GM19395 (cell line): ENCODE measurements at regions not wholly inside any gene's neighbourhood (a gene's known extent, or its start where the extent isn't known, plus 50 kb on each side); places are given as distances from the start of the nearest gene placed in this dataset.
"Not testable (repeated sequence)": the region's sequence is repeated elsewhere in the genome, so short reads cannot be mapped to it uniquely, and the experiment has no call there.

Source experiments
- ATAC-seq: cut with Tn5 transposase; IDR thresholded peaks from one replicate; pipeline ENCODE4 v1.9.1; 2021; ENCODE audit warnings: mild to moderate bottlenecking, moderate library complexity; ENCODE audit not compliant: unreplicated experiment

DNA sequence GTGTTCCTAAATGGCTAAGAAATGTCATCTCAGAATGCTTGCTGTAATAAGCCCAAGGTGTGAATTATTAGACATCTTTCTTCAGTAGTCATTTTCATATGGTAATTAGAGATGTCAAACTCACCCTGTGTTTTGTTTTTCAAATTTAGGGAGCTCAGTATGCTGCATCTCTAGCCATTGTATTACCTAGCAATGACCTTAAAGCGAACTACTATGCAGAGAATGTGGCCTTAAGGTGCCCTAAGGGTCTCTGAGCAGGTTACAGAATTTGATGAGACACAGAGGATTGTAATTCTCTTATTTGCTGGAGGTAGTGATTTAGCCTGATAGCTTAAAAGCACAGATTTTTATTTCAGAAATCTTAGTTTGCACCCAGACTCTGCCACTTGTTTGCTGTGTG is 1052.6 kb upstream of the DDX18 start:
- ATAC-seq, result no peak

GRCh38 chr2:116769514-116769913 is 1045.0 kb upstream of the DDX18 start:
- no peak for ATAC-seq

- no peak for ATAC-seq
Observed at GRCh38 chr2:116776556-116776955, 1037.9 kb upstream of the DDX18 start.

- ATAC-seq, result no peak
Observed at GRCh38 chr2:116787848-116788247, 1026.6 kb upstream of the DDX18 start.

GRCh38 chr2:116802671-116803070 is 1011.8 kb upstream of the DDX18 start:
- ATAC-seq, result no peak

DNA sequence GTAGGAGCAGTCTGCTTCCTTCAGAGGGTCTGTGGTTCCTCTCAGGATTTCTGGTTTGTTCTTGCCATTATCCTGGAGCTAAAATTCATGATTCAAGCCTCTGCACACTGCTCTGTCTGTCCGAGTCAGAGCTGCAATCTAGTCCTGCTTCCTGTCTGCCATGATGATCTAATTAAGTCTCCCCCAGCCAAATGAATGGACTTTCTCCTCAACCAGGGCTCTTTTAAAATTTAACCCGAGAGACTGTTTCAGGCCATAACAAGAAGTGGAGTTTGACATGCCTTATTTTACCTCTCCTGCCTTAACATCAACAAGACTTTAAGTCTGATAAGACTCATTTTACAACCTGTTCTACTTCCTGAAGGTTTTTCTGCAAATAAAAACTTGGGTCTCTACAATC is 1009.6 kb upstream of the DDX18 start:
- ATAC-seq, result no peak

- not testable (repeated sequence) for ATAC-seq
Observed at GRCh38 chr2:116806505-116806904, 1008.0 kb upstream of the DDX18 start.

GRCh38 chr2:116809109-116809508 is 1005.4 kb upstream of the DDX18 start:
- ATAC-seq, result no peak

DNA sequence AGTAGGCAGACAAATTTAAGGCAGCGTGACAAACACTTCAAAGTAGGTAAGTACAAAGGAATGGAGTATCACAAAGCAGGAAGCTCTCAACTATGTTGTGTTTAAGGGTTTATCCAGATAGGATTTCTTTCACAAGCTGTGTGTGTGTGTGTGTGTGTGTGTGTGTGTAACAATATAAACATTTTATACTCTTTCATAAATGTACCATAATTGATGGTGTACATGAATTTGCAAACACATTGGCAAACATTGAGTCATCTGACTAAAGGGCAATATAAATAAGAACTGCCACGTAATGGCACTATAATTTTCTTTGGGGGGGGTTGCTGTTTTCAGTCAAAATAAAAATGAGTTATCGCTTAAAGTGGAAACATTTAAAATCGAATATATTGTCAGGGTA is 1004.4 kb upstream of the DDX18 start:
- ATAC-seq, result no peak

- no peak for ATAC-seq
Observed at GRCh38 chr2:116810645-116811044, 1003.8 kb upstream of the DDX18 start.

- no peak for ATAC-seq
Observed at GRCh38 chr2:116819355-116819754, 995.1 kb upstream of the DDX18 start.

DNA sequence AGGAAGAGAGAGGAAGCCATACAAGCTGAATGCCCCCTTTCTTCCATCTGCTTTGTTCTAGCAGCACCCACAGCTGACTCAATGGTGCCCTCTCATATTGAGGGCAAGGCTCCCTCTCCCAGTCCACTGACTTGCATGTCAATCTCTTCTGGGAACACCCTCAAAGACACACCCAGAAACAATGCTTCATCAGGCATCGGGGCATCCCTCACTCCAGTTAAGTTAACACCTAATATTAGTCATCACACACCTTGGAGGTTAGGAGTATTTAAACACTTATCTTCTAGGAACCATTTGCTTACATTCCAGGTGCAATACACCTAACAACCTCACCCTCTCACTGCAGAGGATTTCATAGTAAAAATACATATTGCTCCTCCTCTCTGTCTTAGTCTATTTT is 993.5 kb upstream of the DDX18 start:
- ATAC-seq, result no peak

- not testable (repeated sequence) for ATAC-seq
Observed at GRCh38 chr2:116829543-116829942, 984.9 kb upstream of the DDX18 start.

DNA sequence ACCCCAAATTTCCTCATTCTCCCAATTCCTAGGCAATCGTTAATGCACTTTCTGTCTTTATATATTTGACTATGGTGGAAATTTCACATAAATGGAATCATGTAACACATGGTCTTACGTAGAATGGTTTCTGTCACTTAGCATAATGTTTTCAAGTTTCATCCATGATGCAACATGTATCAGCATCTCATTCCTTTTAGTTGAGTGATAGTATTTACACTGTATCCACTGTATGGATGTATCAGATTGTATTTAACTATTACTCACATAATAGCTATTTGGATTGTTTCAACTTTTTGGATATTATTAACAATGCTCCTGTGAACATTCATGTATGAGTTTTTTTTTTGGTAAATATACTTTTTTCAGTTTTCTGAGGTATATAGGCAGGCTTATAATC is 982.3 kb upstream of the DDX18 start:
- no peak for ATAC-seq

DNA sequence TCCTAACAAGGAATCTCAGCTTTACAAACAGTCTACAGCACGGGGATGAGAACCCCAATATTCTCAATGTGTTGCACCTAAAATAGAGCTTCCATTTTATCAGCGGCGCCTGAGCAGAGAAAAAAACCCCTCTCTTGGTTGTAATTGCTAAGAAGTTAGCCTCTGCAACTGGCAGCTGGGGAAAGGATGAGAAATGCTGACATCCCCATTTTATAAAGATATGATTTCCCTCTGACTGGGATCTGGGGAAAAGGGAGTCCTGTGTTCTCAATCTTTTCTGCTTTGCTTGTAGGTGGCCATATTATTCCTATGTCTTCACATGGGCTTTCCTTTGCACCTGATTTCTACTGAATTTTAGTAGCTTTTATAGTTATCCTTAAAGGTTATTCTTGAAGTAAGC is 981.4 kb upstream of the DDX18 start:
- no peak for ATAC-seq

- ATAC-seq, result no peak
Observed at GRCh38 chr2:116842164-116842563, 972.3 kb upstream of the DDX18 start.

DNA sequence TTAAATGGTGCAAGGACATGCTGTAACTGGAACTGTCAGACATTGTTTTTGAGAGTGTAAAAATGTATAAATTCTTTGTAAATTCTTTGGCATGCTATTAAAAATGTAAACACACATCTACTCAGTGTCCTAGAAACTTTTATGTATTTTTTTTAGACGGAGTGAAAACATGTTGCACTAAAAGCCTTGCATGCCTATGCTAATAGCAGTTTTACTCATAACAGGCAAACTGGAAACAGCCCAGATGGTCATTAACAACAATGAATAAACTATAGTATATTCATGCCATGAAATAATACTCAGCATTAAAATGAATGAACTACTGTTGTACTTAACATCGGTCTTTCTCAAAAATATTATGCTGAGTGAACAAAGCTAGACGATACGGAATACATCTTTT is 954.8 kb upstream of the DDX18 start:
- ATAC-seq, result no peak

GRCh38 chr2:116874021-116874420 is 940.5 kb upstream of the DDX18 start:
- ATAC-seq, result no peak

DNA sequence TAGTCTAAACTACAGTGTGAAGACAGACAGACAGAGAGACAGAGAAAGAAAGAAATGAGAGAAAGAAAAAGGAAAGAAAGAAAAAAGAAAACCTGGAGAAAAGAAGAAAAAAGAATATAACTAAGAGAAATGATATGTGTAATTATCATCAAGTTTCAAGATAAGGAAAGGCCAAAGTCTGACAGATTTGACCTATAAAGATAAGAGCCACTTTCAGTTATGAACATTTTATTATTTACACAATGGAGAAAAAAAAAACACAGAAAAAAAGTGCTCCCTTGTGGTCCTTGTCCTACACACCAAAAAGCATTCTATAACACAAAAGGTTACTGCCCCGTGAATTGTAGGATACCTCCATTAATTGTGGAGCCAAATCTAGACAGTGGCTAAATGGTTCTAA is 937.2 kb upstream of the DDX18 start:
- ATAC-seq, result no peak

- ATAC-seq, result no peak
Observed at GRCh38 chr2:116877944-116878343, 936.5 kb upstream of the DDX18 start.

DNA sequence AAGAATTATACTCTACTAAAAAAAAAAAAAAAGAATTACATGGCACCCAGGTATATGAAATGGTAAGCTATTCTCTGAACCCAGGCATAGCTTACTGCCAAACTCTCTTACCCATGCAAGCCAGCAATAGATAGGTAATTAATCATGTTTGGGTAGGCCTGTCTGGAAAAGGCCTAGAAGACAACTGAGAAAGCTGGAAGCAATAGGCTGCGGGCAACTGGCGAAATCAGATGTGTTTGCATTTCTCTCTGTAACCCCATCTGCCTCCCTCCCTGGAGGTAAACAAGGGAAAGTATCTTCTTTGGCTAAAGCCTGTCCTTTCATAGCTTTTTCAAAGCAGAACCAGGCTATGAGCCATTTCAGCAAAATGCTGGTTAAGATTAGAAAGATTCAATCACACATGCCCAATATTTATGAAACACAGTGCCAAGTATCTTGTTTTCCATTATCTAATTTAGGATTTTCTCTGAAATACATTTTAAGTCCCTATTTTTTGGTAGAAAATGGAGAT is 934.8 kb upstream of the DDX18 start:
- ATAC-seq, result no peak

DNA sequence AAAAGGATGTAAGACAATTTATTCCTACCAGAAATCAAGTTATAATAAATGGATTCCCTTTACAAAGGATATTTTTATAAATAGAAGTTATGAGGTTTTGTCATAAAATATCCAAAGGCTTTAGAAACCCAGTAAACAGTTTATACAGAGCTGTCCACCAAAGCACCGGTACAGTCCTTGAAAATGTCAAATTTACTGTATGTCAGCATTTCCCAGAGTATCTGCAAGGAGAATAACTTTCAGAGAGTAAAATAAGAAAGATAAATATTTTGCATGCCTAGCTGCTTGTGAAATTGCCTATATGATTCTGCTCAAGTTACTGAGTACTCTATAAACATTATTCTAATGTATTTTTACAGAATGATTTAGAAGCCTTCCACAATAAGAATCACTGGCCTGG is 923.3 kb upstream of the DDX18 start:
- ATAC-seq, result no peak

DNA sequence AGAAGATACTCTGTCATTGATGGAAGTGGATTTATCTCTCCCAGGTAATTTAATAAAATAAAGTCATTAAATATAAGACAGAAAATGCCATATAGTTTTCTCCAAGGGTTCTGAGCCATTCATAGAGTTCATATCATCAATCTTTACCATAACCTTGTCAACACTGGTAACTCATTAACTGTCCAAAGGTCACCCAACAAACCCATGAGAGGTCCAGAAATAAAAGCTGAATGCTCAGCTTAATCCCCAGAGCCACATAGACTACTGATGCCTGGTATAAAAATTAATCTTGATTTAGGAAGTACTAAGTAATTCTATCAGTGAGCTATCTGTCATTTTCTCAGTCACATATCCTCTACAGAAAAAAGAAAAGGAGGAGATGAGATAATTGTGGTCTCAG is 903.0 kb upstream of the DDX18 start:
- no peak for ATAC-seq

DNA sequence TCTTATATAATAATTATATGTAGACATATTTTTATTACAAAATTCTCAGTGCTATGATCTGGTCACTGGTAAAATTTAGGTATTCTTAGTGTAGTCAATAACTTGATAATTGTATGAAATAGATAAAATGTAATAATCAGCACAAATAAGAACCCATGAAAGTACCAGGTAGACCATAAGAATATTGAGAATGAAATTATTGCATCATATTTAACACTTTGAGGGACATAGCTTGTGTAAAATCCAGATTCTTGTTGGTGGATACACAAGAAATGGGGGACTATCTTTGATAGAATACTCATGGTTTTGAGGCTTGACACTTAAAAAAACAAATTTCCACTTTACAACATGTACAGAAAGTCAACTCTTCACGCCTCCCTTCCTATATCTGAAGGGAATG is 898.8 kb upstream of the DDX18 start:
- ATAC-seq, result no peak
